Activated T-helper 1 cell treated with anti-CD3 and anti-CD28 coated beads, Interleukin-2, amount 50 U/mL, for 16 hours (primary cell): ENCODE measurements at regions not wholly inside any gene's neighbourhood (a gene's known extent, or its start where the extent isn't known, plus 50 kb on each side); places are given as distances from the start of the nearest gene placed in this dataset.

ENCODE experiments used
- DNase-seq, 2 donors: peaks; one replicate each; pipeline ENCODE4 v3.0.0-alpha.2; 2020; ENCODE audit warnings: low read depth in 1 of 2, low spot score in 1 of 2

GRCh38 chr18:42604820-42605219 lies 510.7 kb downstream of the RIT2 start:
- no peak for DNase-seq

GRCh38 chr18:42606886-42607495 lies 508.5 kb downstream of the RIT2 start:
- DNase-seq: no peak

- DNase-seq: no peak
Observed at GRCh38 chr18:42611134-42611533, 504.4 kb downstream of the RIT2 start.

- DNase-seq: no peak
Observed at GRCh38 chr18:42614619-42615293, 500.7 kb downstream of the RIT2 start.

- no peak for DNase-seq
Observed at GRCh38 chr18:42617221-42617620, 498.3 kb downstream of the RIT2 start.

- DNase-seq: no peak
Observed at GRCh38 chr18:42619771-42620170, 495.7 kb downstream of the RIT2 start.

- DNase-seq: no peak
Observed at GRCh38 chr18:42620657-42621056, 494.8 kb downstream of the RIT2 start.

GRCh38 chr18:42623935-42624334 lies 491.6 kb downstream of the RIT2 start:
- no peak for DNase-seq

GRCh38 chr18:42632801-42633200 lies 482.7 kb downstream of the RIT2 start:
- DNase-seq: no peak

- DNase-seq: no peak
Observed at GRCh38 chr18:42635378-42636048, 480.0 kb downstream of the RIT2 start.

- DNase-seq: no peak
Observed at GRCh38 chr18:42636309-42636708, 479.2 kb downstream of the RIT2 start.

- DNase-seq: no peak
Observed at GRCh38 chr18:42640160-42640559, 475.3 kb downstream of the RIT2 start.

- DNase-seq: no peak
Observed at GRCh38 chr18:42641996-42642395, 473.5 kb downstream of the RIT2 start.

- DNase-seq: no peak
Observed at GRCh38 chr18:42644729-42645131, 470.8 kb downstream of the RIT2 start.

- DNase-seq: no peak
Observed at GRCh38 chr18:42649331-42650035, 466.0 kb downstream of the RIT2 start.

GRCh38 chr18:42654556-42654955 lies 460.9 kb downstream of the RIT2 start:
- DNase-seq: no peak

GRCh38 chr18:42657551-42657950 lies 457.9 kb downstream of the RIT2 start:
- no peak for DNase-seq

- DNase-seq: no peak
Observed at GRCh38 chr18:42658171-42658570, 457.3 kb downstream of the RIT2 start.

- DNase-seq: no peak
Observed at GRCh38 chr18:42659187-42659586, 456.3 kb downstream of the RIT2 start.

GRCh38 chr18:42670860-42671259 lies 444.6 kb downstream of the RIT2 start:
- no peak for DNase-seq

- DNase-seq: no peak
Observed at GRCh38 chr18:42675810-42676209, 439.7 kb downstream of the RIT2 start.

- DNase-seq: no peak
Observed at GRCh38 chr18:42683094-42683493, 432.4 kb downstream of the RIT2 start.
